GM18909 (cell line): ENCODE measurements at regions not wholly inside any gene's neighbourhood (a gene's known extent, or its start where the extent isn't known, plus 50 kb on each side); places are given as distances from the start of the nearest gene placed in this dataset.

Source experiments
- ATAC-seq: cut with Tn5 transposase; IDR thresholded peaks from one replicate; pipeline ENCODE4 v1.9.1; 2021; ENCODE audit warnings: mild to moderate bottlenecking; ENCODE audit not compliant: unreplicated experiment, poor library complexity

DNA sequence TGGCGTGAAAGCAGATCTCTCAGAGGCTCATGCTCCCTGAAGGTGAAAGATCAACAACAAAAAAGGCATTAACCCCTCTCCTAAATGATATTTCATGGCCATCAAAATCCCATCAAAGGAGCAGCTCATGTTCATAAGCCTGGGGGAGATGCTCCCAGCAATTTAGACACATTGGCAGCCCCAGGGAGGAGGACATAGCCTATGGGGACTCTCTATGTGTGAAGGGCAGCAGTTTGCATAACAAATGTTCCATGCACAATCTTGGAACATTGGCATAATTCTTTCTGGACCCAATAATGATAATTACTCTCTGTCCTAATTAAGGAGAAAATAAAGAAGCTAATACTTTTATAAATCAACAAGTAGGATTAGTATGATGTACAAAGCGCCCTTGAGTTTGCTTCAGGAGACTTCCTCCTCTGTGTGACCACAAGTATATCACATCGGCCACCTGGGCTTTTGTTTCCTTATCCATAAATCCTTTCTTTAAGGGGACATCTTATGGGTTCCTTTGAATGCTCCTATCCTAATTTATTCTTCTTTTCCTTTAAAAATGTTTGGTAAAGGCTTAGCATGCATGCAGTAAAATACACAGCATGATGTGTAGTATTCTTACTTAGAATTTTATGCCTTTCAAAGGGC, 161.9 kb upstream of the PLEKHG7 start:
- ATAC-seq: no peak

DNA sequence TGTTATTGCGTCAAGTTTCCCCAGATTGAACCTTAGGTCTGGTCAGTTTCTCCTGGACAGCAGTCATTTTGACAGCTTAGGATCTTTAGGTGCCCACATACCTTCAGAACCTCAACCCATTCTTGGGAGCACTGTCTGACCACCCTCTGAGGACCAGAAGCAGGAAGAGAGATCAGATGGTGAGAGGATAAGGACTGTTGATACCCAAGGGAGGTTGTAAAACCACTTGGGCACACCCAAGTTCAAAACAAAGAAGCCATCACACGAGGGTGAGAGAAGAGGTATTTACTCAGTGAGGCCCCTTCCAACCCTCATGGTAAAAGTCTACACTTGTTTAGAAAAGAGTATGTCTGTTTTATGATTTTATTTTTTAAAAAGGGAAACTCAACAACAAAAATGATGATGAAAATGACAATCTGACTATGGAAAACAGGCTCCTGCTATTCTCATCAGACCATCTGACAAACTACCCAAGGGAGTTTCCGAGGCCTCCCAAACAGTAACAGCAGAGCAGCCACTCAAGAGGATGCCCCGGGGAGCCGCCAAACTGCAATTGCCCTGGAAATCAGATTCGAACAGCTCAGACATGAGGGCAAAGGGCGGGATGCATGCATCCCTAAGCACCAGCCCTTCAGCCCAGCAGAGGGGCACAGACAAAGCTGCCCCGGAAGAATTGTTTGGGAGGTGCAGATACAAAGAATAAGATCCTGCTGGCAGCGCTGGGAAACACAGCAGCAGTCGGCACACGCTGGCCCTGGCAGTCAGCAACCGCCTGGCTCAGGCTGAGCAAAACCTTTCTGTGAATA, 162.6 kb upstream of the PLEKHG7 start:
- ATAC-seq: peak; percentile 28

DNA sequence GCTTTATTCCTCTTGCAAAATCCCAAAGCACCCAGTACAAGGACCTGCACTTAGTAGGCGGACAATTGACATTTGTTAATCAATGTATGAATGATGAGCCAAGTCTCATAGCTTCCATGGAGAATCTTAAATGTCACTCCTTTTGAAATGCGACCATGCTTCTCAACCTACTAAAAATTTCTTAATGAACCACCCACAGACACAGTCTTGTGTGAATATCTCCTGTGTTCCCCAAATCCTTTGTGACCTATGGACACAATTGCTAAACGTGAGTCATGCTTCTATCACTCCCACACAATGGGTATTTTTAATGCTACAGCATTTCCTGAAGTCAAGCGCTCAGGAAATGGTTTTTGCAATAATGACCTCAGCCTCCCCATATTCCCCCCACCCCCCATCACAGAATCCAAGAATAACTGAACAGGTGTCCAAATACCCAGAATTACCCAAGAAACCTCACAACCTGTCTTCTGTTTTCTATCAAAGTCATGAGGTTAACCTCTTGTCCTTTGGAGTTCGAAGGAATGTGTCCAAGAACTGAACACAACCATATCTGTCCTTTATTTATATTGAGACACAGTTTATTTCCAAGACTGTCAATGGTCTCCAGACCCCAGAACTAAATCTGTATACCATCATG, 163.6 kb upstream of the PLEKHG7 start:
- ATAC-seq: peak; percentile 53

- ATAC-seq: no peak
Observed at GRCh38 chr12:92537290-92537960, 165.4 kb upstream of the PLEKHG7 start.

DNA sequence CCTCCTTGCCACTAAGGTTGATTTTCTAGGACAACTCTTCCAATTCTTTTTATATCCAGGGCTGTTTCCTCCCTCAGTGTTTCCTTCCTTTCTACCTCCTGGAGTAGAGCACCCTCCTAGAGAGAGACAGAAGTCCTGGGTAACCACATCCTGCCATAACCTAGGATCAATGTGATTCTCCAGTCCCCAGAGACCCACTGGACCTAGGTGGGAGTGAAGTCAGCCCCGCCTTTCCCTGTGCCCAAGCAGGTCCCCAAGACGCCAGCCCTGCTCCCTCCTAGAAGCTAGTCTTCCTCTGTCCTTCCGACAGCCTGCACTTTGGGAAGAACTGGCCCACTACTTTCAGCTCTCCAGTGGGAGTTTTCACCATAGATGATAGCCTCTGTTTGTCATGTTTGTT, 166.8 kb upstream of the PLEKHG7 start:
- no peak for ATAC-seq

GRCh38 chr12:92533280-92533890, 169.4 kb upstream of the PLEKHG7 start:
- ATAC-seq: no peak

GRCh38 chr12:92530706-92531105, 172.1 kb upstream of the PLEKHG7 start:
- no peak for ATAC-seq

DNA sequence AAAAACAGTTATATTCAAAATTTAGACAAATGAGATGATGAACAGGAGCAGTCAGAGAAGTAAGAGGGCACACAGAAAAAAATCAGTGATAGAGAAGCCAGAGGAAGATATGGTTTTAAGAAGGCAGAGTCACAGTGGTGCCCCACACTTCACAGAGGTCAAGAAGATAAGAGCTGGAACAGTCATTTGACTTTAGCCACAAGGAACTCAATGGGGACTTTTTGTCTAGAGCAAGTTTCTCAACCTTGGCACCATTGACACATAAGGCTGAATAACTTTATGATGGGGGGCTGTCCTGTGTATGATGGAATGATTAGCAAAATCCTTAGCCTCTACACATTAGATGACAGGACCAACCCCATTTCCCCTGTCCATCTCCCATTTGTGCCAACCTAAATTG, 172.8 kb upstream of the PLEKHG7 start:
- ATAC-seq: peak; percentile 73

DNA sequence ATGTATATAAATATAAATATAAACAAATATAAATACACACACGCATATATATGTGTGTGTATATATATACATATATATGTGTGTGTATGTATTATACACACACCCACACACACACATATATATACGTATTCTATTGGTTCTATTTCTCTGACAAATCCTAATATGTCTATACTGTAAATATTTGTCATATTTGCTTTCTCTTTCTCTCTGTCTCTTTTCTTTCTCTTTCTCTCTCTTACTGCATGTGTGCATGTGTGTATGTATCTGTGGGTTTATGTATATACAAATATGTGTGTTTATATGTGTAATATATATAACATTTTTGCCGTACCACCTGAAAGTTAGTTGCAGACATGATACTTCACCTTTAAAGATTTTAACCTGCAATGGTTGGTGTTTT, 174.2 kb upstream of the PLEKHG7 start:
- ATAC-seq: no peak

- no peak for ATAC-seq
Observed at GRCh38 chr12:92528097-92528496, 174.7 kb upstream of the PLEKHG7 start.

GRCh38 chr12:92524489-92524888, 178.3 kb upstream of the PLEKHG7 start:
- ATAC-seq: no peak

DNA sequence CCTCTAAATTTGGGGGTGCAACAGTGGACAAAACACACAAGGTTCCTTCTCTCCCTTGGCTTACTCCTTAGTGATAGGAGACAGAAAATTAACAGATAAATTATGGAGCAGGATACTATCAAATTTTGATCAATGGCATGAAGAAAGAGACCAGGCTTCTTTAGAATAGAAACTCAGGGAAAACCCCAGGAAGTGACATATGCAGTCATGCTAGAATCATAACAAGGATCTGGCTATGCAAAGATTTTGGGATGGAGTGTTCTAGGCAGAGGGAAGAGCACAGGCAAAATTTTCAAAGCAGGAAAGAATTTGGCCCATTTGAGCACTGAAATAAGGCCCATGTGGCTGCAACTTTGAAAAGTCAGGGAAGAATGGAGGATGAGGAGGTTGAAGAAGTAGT, 182.3 kb upstream of the PLEKHG7 start:
- no peak for ATAC-seq

DNA sequence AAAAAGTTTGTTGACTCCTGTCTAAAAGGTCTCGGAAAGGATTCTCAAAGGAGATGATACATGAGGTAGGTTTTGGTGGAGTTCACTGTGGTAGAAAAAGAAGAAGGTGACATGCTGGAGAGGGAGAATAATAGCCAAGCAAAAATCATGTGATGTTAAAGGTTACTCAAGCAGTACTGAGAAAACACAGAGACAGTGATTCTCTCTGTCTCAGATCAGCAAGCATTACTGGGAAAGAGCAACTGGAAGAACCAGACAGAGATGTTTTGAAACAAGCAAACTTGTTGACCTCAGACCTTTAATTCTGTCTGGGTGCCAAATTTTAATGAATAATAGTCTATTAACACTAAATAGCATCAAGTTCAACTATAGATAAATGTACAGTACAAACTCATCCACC, 183.5 kb upstream of the PLEKHG7 start:
- no peak for ATAC-seq

DNA sequence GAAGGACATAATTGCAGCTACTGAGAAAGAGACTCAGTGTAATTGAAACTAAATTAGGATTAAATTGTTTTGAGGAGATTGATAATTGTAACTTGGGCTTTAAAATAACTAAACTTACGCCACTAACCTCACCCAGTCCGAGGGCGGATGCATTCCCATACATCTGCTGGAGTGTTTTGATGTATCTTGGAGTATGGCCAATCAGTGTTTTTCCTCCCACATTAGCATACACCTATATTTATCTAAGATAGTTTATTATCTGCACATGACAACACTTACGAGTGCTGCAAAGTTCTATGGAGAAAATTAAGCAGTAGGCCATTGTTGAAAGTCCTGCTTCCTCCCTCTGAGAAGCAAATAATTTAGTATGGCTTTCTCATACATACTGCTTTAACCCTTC, 184.7 kb upstream of the PLEKHG7 start:
- ATAC-seq: no peak

DNA sequence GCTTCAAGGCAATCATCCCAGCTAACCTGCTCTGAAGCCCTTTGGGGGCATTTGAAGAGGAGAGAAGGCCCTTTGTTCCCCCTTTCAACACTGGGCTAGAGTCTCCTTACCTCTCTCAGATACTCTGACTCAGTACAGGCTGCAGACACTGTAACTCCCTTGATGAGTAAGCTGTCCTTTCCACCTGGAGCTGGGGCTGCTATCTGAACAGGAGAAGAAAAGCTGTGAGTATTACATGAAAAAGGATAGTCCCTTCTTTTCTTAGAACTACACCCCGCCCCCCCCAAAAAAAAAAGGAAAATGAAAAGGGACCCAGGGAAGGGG, 186.6 kb upstream of the PLEKHG7 start:
- no peak for ATAC-seq

DNA sequence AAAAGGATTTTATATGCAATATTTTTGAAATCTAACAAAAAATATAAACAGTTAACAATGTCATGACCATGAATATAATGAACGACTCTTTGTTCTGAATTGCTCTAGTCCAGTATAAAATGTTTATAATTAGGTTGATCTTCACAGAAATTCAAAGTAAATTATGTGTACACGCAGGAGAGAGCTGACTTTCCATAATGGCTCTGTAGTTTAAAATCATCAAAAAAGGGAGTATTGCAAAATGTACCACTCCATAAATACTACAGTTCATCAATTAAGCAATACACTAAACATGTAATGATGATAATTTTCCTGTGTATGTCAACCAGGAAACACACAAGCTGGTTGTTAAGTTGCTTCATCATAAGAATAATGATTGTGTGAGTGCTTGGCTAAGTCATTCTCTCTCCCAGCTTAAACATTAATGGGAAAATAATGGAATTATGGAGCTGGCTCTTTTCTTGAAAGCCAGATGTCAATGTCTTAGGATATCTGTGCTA, 189.5 kb upstream of the PLEKHG7 start:
- no peak for ATAC-seq

GRCh38 chr12:92511786-92512185, 191.0 kb upstream of the PLEKHG7 start:
- ATAC-seq: no peak

GRCh38 chr12:92509156-92509738, 193.5 kb upstream of the PLEKHG7 start:
- ATAC-seq: no peak

DNA sequence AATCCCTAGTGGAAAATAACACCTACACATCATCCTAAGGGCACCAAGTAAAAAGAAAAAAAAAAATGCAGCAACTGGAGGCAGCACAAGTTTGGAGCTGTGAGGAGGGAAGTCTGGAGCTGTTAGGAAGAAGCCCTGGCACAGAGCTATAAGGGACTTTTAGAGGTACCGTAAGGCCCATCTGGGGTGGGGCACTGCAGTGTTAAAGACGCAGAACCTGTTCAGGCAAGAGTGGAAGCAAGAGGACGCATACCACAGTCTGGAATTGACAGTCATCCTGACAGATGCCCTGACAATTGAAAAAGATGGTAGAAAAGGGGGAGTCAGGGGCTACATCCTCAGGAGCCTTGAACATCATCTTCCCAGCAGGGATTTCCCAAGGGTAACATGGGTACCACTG, 195.9 kb upstream of the PLEKHG7 start:
- ATAC-seq: no peak

DNA sequence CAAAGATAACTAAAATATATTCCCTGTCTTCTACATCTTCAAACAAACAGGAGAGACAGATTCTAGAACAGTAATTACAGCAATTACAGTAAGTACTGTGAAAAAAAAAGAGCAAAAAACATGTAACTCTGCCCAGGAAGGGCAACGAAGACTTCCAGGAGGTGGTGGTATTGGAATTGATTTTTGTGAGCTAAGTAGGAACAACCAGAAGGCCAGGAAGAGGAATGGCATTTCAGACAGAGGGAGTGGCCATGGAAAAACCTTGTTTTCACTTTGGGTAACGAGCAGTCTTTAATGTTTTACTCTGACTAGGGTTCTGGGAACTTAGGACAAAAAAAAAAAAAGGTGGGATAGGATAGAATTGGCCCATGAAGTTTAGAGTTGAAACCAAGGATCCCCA, 196.3 kb upstream of the PLEKHG7 start:
- ATAC-seq: no peak
